NCI-H1436 (cell line): ENCODE measurements at regions not wholly inside any gene's neighbourhood (a gene's known extent, or its start where the extent isn't known, plus 50 kb on each side); places are given as distances from the start of the nearest gene placed in this dataset.

Experiments used
- DNase-seq: peaks from one replicate; lab custom pipeline; 2025; lab: John Stamatoyannopoulos, UW

DNA sequence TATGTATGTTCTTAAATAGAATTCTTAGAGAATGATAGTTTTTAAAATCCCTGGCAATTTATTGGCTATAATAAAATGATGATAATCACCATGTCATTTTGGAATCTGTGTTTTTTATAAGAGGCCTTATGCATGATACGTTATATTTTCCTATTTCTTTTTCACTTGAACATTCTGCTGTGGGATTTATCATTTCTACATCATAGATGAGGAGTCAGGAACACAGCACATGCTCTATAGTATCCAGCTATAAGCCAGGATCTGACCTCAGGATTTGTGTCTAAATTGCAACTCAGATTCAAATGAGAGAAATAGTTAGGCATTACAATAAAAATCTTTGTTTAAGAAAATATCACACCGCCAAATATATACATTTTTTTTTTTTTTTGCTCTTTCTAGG is 928.0 kb downstream of the EFNB2 start:
- DNase-seq = no peak

DNA sequence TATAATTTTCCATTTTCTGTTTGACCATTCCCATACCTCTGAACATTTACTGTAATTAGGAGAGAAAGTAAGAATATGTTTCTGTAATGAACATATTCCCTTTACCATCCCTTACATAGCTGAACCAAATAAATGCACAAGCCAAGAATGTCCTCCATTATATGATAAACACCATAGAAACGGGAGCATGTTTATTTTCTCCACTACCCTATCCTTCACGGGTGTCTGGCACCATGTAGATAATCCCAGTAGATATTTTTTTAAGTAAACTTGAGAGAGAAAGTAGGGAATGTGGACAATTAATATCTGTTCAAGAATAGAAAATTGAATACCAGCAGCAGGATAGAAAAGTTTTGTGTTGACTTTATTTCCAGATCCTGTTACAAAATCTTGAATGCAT is 928.4 kb downstream of the EFNB2 start:
- no peak for DNase-seq

DNA sequence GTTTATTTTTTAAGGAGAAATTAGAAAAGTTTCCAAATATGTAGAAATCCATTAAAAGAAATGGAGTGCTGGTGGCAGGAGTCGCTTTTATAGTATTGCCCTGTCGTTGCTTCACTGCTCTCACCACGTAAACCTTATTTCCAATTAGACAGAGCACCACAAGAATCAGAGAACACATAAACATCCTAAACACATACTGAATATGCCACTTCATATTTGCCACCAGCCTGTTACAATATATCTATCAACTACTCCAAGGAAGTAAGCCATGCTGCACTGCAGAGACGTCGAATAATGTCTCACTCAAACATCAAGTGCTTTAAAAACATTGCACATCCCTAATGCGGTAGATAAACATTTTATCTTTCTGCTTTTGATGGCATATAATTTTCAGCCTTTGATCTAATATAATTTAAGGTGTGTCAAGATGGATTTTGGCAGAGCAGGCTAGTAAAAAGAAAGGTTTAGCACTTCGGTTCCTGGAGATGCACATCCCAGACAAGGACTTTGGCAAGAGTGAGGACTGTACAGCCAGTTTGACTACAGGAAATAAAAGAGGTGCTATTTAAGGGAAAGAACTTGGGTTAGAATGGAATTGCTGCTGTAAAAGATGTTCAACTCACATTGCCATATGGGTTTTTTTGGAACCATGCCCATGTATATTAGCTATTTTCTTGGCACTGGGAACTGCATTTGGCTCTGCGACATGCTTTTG is 932.3 kb downstream of the EFNB2 start:
- no peak for DNase-seq

DNA sequence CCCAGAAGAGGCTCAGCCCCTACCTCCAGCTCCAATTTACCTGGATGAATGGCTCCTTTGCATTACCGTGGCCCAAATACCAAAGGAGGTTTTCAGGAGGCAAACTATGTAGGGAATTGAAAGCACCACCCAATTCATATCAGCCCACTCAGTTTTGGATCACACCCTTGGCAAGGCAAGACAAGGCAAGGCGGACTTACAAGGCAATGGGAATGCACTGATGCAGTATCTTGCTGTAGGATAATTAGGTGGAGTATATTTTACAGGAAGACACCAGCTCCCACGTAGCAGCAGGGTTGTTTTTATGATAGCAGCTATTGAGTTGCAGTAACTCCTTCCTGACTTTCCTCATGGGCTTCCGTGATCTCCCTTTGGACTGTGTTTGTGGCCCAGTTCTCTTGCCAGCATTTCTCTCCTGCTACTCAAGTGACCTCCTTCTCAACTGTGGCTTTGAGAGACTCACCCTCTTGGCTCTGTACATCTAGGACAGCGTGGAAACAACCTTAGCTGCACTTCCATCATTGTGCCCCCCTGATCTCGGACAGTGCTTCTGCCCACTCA is 935.9 kb downstream of the EFNB2 start:
- no peak for DNase-seq

DNA sequence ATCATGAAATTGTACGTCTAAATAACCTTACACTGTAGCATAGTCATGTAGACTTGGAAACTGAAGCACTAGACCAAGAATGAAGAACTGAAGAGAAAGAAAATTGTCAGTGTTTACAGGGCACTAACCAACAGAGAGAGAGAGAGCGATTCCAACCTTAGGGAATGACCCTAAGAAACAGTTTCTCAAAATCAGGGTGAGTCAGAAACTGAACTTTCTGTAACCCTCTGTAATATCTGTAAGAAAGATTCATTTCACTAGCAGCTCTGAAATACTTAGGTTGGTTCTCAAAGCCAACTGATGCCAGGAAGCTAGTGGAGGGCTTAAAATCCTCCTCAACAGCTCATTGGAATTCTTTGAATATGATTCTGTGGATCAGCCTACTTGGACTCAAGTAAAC is 936.9 kb downstream of the EFNB2 start:
- DNase-seq = no peak

DNA sequence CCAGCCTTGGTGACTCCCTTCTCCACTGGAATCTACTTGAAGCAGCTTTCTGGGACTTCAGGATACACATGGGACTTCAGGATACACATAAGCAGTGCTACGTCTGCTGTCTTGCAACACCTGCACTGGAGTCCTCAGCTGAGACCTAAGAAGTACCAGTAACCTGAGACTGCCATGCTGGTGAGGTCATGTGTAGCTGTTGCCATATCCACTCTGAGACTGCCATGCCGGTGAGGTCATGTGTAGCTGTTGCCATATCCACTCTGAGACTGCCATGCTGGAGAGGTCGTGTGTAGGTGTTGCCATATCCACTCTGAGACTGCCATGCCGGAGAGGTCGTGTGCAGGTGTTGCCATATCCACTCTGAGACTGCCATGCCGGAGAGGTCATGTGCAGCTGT is 937.9 kb downstream of the EFNB2 start:
- no peak for DNase-seq

DNA sequence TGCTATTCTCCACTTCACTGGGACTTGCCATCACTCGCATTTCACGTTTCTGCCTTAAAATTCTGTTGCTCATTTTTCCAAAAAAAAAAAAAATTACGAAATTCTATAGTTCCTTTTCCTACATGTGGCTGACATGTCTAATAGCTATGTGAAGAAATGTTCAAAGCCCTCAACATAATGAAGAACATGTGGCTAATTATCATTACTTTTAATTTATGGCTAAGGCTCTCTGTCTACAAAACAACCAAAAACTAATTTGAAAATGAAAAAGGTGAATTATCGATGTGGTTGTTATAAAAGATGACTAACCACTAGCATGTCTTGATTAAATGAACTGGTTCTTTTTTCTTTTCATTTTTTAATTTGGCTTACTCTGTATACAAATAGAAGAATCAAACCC is 940.0 kb downstream of the EFNB2 start:
- no peak for DNase-seq

DNA sequence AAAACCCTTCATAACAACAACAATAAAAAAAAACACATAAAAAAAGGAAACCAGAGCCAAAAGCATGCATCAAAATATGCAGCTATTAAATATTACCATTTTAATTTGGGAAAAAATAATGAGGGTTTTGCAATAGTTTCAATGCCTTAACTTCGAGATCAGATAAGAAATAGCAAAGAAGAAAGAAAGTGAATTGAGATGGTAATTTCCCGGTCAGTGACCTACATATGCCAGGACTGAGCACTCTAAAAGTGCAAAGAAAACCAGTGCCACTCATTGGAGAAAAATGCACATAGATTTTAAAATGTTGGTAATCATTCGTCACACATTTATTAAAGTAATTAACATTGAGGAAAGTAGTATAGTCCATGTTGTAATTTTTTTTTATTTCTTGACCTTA is 944.2 kb downstream of the EFNB2 start:
- DNase-seq = no peak

DNA sequence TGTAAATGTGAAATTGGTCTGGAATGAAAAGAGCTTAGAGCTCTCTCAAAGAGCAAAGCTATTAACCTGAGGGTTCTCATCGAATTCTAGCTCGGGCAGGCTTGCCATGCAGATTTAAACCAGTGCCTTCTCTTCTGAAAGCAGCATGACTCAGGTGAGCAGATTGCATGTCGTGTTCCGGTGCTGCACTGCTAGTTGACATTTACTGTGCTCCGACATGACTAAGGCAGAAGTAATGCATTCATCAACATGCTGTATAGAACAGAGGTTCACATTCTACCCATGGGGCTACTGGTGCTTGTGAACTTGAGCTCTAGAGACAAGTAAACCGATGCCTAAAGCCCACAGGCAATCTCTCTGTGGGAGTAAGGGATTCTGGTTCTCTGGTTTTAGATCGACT is 947.7 kb downstream of the EFNB2 start:
- no peak for DNase-seq

DNA sequence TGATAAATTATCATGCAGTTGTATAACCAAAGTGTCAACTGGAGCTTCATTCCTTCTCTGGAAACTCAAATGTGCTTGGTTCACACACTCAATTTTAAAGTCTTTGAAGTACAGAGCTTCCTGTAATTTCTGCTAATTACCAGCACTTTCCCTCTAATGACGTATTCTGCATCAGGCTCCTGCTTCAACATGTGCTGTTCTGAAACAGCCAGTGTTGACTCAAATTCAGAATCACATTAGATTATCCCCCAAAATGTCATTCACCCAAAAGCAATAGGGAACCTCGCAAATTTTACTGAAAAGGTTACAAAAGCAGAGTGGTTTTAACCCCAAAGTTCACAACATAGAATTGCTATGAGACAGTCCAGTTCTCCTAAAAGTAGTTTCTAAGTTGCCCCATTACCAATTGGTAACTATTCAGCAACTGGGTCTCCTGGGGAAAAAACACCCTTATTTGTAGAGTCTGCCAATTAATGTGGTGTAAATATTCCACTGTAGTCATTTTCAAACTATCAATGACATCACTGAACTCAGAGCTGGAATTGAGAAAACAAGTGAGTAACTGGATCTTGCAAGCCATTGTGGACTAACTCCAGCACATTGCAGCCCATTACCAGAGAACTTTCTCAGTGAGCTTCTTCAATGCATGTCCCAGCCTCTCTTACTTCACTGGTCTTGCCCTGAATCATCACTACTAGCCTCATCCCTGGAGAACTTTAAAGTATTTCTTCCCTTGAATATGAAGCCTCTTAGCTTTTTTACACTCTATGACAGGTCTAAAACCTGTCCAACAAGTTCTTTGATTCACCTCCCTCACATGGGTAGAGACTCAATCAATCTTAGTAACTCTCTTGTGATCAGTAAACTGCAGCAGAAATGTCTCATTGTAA is 955.4 kb downstream of the EFNB2 start:
- peak; percentile 9 for DNase-seq

DNA sequence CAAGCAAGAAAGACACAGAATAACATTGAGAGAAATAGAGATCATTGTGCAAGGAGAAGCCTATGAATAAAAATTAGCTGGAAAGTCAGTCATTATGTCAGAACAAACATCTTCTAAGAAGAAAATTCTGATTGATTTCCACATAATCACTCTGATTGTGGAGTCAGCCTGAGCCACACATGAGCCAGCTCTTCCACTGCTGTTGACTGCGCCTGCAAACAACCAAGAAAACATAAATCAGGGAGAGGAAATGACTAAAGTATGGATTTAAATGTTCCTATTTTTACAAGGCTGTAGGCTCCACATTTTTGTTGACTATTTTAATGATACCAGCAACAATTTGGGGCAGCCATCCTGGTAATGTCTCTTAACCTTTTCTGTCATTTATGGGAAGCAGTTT is 962.3 kb downstream of the EFNB2 start:
- DNase-seq = no peak

DNA sequence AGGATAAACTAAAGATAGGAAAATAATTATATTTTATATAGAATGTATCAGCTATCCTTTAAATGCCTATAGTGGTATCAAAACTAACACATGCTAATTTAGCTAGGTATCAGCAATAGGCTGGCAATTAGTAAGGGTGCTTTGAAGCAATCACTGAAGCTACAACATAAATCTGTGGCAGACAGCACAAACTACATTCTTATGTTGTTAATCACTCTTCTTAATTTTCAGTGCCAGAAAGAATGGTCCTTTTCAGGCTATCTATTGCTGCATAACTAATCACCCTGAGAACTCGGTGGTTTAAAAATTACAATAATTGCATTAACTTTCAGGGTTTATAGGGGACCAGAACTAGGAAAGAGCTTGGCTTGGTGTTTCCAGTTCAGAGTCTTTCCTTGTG is 963.1 kb downstream of the EFNB2 start:
- no peak for DNase-seq

DNA sequence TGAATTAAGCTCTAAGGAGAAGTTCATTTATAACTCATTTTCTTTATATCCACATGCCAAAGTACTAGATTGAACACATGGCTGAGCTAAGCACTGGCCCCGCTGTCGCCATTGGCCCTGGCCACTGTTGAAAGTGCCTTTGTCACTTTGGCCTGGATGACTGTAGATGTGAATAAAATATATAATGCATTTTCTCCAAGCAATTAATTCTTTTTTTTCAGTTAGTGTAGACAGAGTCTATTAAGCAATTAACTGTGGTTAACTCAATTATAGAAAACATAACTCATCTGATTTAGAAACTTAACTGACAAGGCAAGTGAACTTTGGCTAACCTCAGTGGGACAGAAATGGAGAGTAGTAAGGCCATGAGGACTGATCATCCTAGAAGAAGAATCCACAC is 965.6 kb downstream of the EFNB2 start:
- DNase-seq = no peak

DNA sequence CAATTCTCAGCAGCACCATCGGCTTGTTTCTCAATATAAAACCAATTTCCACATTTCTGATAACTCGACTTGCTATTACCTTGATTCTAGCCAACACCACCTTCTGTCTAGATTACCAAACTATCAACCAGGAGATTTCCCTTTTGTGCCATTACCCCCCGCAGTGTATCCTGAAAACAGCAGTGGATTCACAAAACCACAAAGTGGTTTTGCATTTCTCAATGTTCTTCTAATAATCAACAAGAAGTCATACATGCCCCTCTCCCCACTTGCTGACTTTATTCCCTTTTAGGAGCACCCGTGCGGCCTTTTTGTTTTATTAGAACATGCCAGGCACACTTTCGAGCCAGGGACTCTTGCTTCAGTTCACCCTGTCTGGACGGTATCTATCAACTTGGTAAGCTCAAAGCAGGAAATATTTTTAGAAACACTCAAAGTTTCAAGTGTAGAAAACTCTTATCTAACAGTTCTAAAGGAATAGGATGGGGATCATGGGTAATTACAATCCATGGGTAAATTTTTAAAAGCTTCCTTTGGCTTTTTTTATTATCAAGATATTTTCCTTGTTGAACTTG is 967.4 kb downstream of the EFNB2 start:
- no peak for DNase-seq

DNA sequence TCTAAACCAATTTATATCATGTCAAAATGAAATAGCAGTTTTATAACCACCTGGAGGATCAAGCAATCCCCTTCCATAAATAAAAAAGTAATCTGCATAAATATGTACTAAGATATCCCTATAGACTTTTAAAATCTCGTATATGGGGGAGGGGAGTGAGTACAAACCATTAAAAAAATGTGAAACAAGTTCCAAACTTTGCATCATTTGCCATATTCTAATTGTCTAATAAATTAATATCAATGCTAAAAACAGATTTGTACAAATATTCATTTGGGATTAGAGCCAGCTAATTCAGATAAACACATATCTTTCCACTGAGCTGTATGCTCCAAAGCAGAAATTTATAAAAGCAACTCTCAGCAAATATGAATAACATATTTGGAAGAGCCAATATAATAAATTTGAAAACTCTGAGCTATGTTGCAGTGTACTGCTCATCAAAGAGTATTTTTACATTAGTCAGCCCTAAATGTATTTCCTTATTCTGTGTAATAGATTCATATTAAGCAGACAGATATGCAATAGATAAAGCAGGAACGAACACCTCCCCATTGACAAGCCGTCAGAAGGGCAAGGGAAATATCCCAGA is 970.2 kb downstream of the EFNB2 start:
- DNase-seq = no peak

DNA sequence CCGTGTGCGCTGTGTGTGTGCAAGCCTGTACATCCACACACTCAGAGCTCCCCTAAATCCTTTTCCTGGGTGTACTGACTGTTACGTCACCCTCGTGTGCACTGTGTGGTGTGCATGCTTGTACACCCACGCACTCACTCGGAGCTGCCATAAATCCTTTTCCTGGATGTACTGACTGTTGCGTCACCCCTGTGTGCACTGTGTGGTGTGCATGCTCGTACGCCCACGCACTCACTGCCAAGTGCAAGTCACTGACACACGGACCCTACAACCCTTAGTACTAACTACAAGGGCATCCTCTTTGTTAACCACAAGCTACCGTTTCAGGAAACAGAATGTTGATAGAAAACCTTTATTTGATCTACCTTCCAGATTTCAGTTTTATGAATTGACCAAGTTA is 983.4 kb downstream of the EFNB2 start:
- DNase-seq = no peak

DNA sequence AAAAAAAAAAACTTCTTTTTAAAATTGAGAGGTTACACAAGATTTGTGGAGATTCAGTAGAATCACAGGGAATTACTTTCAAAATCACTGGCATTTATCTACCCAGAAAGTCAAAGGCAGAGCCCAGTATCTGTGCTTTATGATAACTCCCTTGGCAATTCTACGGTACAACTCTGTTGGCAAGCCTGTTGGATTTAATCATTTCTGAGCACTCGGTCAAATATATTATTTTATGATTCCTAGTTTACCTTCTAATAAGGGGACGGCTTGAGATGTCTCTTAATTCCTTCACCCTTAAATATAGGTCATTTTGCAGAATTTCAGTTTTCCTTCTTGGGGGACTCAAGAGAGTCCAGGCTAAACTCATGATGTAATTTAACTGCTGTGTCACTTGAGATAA is 987.6 kb downstream of the EFNB2 start:
- DNase-seq = no peak

DNA sequence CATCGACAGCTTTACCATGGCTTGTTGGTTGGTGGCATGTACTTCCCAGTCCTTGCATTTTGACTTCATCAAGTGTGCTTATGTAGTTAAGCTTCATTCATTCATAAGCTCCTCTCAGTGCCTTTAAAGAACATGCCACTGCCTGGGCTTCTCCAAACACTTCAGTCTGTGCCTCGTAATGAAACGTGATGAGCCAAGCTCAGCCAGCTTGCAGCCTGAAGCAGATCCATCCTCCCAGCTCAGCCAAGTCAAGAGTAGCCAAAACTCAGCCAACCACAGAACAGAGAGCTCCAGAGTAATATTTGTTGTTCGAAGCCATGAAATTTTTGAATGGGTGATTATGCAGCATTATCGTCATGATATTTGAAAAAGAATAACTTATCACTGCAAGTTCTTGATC is 989.7 kb downstream of the EFNB2 start:
- DNase-seq = no peak

DNA sequence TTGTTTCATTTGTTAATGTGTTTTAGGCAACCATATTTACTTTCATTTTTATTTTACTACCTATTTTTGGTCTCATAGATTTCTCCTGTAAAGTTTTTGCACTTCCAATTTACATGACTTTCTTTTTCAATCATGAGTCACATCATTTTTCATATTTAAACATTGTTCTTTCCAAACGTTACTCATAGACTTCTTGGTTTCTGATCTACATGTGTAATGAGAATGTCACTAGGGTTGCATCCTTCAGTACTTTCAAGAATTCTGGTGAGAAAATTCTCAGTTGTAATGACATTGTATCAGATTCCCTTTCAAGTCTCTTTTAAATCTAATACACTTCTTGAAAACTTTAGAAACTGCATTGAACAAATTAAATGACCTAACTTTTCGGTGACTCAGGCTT is 991.7 kb downstream of the EFNB2 start:
- DNase-seq = no peak

DNA sequence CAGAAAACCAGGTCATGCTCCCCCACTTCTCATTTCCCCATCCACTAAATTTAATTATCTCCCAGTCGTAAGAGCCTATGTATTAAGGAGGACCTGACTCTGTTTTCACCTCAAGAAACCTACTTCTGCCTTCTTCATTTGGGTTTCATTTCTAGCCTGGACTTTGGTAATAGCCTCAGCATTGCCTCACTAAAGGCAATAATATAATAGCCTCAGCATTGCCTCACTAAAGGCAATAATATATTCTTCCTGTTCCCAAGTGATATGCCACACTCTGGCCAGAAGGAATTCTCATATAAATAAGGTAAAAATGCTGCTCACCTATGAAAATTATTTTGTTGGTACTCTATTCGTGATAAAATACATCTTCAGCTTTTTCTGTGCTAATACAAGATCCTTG is 993.9 kb downstream of the EFNB2 start:
- DNase-seq = no peak

DNA sequence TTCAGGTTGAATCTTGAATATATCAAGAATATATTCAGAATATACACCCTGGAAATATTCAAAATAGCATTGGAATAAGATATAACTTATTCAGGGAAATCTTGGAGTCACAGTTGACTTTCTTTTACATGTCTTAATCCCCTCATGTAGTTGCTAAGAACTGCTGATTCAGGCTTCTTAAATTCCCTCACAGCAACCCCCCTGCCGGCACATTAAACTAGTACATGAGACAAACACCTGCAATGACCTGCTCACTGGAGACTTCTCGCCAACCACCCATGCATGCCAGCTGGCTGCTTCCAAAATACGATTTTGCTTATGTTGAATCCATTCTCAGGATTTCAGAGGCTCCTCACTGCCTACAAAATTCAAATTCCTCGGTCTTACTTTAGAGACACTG is 997.1 kb downstream of the EFNB2 start:
- no peak for DNase-seq

DNA sequence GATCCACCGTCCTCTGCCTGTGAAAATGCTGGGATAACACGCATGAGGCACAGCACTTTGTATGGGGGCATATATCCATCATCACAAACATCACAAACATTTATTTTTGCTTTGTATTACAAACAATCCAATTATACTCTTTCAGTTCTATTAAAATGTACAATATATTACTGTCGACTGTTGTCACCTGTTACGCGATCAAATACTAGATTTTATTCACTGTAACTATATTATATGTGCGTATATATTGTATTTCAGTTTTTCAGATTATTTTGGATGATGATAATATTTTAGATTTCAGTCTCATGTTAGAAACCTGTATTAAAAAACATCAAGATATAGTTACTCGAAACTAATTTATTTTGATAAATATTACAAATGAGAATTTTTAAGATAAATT is 998.3 kb downstream of the EFNB2 start:
- no peak for DNase-seq

DNA sequence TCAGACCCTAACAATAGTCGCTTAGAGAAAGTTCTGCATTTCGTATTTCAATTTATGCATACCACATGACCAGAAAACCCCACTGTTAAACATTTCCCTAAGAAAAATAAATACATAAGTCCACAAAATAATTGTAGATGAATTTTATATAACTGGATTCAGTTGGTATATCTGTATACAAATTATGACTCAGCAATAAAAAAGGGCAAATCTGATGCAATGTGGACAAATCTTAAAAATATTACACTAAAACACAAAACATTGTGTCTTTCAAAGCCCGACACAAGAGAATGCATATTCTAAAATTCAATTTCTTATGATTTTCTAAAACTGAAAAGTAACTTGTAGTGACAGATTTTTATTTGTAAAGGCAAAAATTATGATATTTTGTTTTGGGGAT is 1005.0 kb downstream of the EFNB2 start:
- DNase-seq = no peak
